DND-41 (cell line): ENCODE measurements at regions not wholly inside any gene's neighbourhood (a gene's known extent, or its start where the extent isn't known, plus 50 kb on each side); places are given as distances from the start of the nearest gene placed in this dataset.

ENCODE experiments used
- EZH2 ChIP-seq: IDR thresholded peaks from 3 replicates; pipeline ENCODE4 v1.6.1; 2012; ENCODE audit warnings: borderline replicate concordance, low read depth, mild to moderate bottlenecking, moderate library complexity, low read length, inconsistent platforms; ENCODE audit not compliant: severe bottlenecking
- TF ChIP-seq, protein P1 (sequence below): IDR thresholded peaks from 2 replicates; pipeline ENCODE4 v1.5.1; 2012; ENCODE audit warnings: borderline replicate concordance, low read length, moderate library complexity, mild to moderate bottlenecking; ENCODE audit not compliant: poor library complexity, severe bottlenecking; ENCODE audit errors: extremely low read depth

DNA sequence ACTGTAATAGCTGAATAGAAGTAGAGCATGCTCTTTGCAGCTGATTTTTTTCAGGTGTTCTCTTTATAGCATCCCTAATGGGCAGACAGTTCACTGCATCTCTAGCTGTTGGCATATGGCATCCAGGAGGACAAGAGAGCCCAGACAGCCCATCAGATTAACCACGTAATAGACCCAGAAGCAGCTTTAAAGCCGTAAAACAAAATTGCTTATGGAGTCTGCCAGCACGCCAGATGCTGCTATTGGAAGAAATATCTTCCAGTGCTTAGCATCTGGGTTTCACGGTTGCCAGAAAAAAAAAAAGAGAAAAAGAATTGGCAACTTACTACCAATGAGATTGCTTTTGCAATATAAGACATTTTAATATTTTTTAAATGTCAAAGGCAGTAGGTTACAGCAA lies 869.4 kb upstream of the NUDT12 start:
- TF ChIP-seq, protein P1, sequence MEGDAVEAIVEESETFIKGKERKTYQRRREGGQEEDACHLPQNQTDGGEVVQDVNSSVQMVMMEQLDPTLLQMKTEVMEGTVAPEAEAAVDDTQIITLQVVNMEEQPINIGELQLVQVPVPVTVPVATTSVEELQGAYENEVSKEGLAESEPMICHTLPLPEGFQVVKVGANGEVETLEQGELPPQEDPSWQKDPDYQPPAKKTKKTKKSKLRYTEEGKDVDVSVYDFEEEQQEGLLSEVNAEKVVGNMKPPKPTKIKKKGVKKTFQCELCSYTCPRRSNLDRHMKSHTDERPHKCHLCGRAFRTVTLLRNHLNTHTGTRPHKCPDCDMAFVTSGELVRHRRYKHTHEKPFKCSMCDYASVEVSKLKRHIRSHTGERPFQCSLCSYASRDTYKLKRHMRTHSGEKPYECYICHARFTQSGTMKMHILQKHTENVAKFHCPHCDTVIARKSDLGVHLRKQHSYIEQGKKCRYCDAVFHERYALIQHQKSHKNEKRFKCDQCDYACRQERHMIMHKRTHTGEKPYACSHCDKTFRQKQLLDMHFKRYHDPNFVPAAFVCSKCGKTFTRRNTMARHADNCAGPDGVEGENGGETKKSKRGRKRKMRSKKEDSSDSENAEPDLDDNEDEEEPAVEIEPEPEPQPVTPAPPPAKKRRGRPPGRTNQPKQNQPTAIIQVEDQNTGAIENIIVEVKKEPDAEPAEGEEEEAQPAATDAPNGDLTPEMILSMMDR, result no peak
- TF ChIP-seq EZH2, result no peak
